ENCODE measurements at regions not wholly inside any gene's neighbourhood (a gene's known extent, or its start where the extent isn't known, plus 50 kb on each side); places are given as distances from the start of the nearest gene placed in this dataset.

DNA sequence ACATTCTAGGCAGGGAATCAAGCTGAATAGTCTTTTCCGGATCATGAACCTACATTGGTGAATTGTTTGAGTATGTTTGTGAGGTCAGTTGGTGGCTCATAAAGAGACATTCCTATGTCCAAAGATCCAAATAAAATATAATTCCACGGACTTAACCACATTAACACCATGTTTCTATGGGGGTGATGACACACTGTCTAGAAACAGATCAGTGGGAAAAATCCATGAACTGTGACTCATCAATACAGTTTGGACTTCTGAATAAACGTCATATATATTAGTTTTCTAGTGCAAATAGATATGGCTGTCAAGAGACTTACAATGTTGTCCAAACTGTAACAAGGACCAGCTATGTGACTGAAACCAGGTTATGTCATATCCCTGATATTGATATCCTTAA lies 509.9 kb upstream of the TYRP1 start:
- no peak for TF ChIP-seq TP53 (CRISPR knock-in tag; IDR thresholded peaks at IDR 0.05)
- no peak for TF ChIP-seq MAZ (IDR thresholded peaks at IDR 0.05; ENCODE audit: borderline replicate concordance, low read depth, low read length)
- TF ChIP-seq CTCF (IDR thresholded peaks at IDR 0.05), result no peak
- TF ChIP-seq RARB (CRISPR knock-in tag; IDR thresholded peaks at IDR 0.05), result no peak
- no peak for TF ChIP-seq KDM1A (IDR thresholded peaks at IDR 0.05; ENCODE audit: low read depth)
- TF ChIP-seq USF2 (IDR thresholded peaks at IDR 0.05), result no peak
- TF ChIP-seq POLR2A (IDR thresholded peaks at IDR 0.05; ENCODE audit: low read length), result no peak
- no peak for TF ChIP-seq RFX5 (IDR thresholded peaks at IDR 0.05)
- TF ChIP-seq, protein P1, sequence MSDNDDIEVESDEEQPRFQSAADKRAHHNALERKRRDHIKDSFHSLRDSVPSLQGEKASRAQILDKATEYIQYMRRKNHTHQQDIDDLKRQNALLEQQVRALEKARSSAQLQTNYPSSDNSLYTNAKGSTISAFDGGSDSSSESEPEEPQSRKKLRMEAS (IDR thresholded peaks at IDR 0.05), result no peak
- TF ChIP-seq, protein P2, sequence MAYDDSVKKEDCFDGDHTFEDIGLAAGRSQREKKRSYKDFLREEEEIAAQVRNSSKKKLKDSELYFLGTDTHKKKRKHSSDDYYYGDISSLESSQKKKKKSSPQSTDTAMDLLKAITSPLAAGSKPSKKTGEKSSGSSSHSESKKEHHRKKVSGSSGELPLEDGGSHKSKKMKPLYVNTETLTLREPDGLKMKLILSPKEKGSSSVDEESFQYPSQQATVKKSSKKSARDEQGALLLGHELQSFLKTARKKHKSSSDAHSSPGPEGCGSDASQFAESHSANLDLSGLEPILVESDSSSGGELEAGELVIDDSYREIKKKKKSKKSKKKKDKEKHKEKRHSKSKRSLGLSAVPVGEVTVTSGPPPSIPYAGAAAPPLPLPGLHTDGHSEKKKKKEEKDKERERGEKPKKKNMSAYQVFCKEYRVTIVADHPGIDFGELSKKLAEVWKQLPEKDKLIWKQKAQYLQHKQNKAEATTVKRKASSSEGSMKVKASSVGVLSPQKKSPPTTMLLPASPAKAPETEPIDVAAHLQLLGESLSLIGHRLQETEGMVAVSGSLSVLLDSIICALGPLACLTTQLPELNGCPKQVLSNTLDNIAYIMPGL (CRISPR knock-in tag; IDR thresholded peaks at IDR 0.05; ENCODE audit: borderline replicate concordance), result no peak
- no peak for TF ChIP-seq ZSCAN20 (CRISPR knock-in tag; IDR thresholded peaks at IDR 0.05)
- no peak for TF ChIP-seq HOXA7 (CRISPR knock-in tag; IDR thresholded peaks at IDR 0.05)
- TF ChIP-seq RAD21 (conservative IDR thresholded peaks at IDR 0.05 in 1 of 2, IDR thresholded peaks at IDR 0.05 in 1 of 2), result no peak
- TF ChIP-seq NR3C1 (IDR thresholded peaks at IDR 0.05), result no peak

Data from A549 (cell line).